Trophoblast cell (in vitro differentiated cells and primary cell): ENCODE measurements at regions not wholly inside any gene's neighbourhood (a gene's known extent, or its start where the extent isn't known, plus 50 kb on each side); places are given as distances from the start of the nearest gene placed in this dataset.

Experiments
- DNase-seq, 2 donors: peaks; one replicate each; pipeline ENCODE4 v3.0.0-alpha.2; 2016
- H2AFZ ChIP-seq: 2 replicates; pipeline ENCODE4 v1.6.1; 2013; ENCODE audit warnings: low read length, moderate library complexity, mild to moderate bottlenecking; ENCODE audit not compliant: insufficient read depth, poor library complexity
- H2AK5ac ChIP-seq: 2 replicates; pipeline ENCODE4 v1.6.1; 2013; ENCODE audit warnings: mild to moderate bottlenecking, low read length
- H2BK120ac ChIP-seq: 2 replicates; pipeline ENCODE4 v1.6.1; 2013; ENCODE audit warnings: low read length, mild to moderate bottlenecking, moderate library complexity; ENCODE audit not compliant: insufficient read depth, poor library complexity
- H2BK12ac ChIP-seq: 2 replicates; pipeline ENCODE4 v1.6.1; 2013; ENCODE audit warnings: mild to moderate bottlenecking, low read length, moderate library complexity
- H2BK5ac ChIP-seq: 2 replicates; pipeline ENCODE4 v1.6.1; 2013; ENCODE audit warnings: low read length, low read depth, moderate library complexity, mild to moderate bottlenecking; ENCODE audit not compliant: poor library complexity
- H3K14ac ChIP-seq: 2 replicates; pipeline ENCODE4 v1.6.1; 2013; ENCODE audit warnings: mild to moderate bottlenecking, low read length
- H3K18ac ChIP-seq: 2 replicates; pipeline ENCODE4 v1.6.1; 2013; ENCODE audit warnings: mild to moderate bottlenecking, low read length
- H3K23ac ChIP-seq: 2 replicates; pipeline ENCODE4 v1.6.1; 2013; ENCODE audit warnings: low read length
- H3K27ac ChIP-seq: 2 replicates; pipeline ENCODE4 v1.5.1; 2013; ENCODE audit warnings: low read depth, mild to moderate bottlenecking, inconsistent platforms, low read length, moderate library complexity
- H3K27me3 ChIP-seq: 2 replicates; pipeline ENCODE4 v1.6.1; 2013; ENCODE audit warnings: inconsistent platforms, mild to moderate bottlenecking, low read length, moderate library complexity; ENCODE audit not compliant: insufficient read depth
- H3K36me3 ChIP-seq, 2 experiments: 1 replicate in 1 of 2; 2 replicates in 1 of 2; pipeline ENCODE4 v1.6.1; 2013; ENCODE audit warnings: low read length in 2 of 2, mild to moderate bottlenecking in 2 of 2, moderate library complexity in 1 of 2; ENCODE audit not compliant: insufficient read depth in 2 of 2, control insufficient read depth in 1 of 2
- H3K4ac ChIP-seq: 2 replicates; pipeline ENCODE4 v1.6.1; 2013; ENCODE audit warnings: low read depth, mild to moderate bottlenecking, low read length, moderate library complexity
- H3K4me1 ChIP-seq, 2 experiments: 1 replicate in 1 of 2; 2 replicates in 1 of 2; pipeline ENCODE4 v1.6.1; 2013; ENCODE audit warnings: low read length in 2 of 2, mild to moderate bottlenecking in 2 of 2, moderate library complexity in 1 of 2; ENCODE audit not compliant: insufficient read depth in 2 of 2, control insufficient read depth in 1 of 2
- H3K4me2 ChIP-seq: 2 replicates; pipeline ENCODE4 v1.6.1; 2013; ENCODE audit warnings: inconsistent platforms, mild to moderate bottlenecking, low read length, moderate library complexity
- H3K4me3 ChIP-seq: 2 replicates; pipeline ENCODE4 v1.5.1; 2013; ENCODE audit warnings: mild to moderate bottlenecking, low read depth, low read length, inconsistent platforms
- H3K79me1 ChIP-seq: one replicate; pipeline ENCODE4 v1.6.1; 2013; ENCODE audit warnings: low read length
- H3K79me2 ChIP-seq: 2 replicates; pipeline ENCODE4 v1.6.1; 2013; ENCODE audit warnings: low read length, mild to moderate bottlenecking; ENCODE audit not compliant: control insufficient read depth, insufficient read depth, poor library complexity
- H3K9ac ChIP-seq: 2 replicates; pipeline ENCODE4 v1.6.1; 2013; ENCODE audit warnings: mild to moderate bottlenecking, low read length
- H3K9me3 ChIP-seq: 2 replicates; pipeline ENCODE4 v1.6.1; 2013; ENCODE audit warnings: low read depth, mild to moderate bottlenecking, control low read depth, inconsistent platforms, low read length; ENCODE audit not compliant: insufficient read depth
- H4K12ac ChIP-seq: 2 replicates; pipeline ENCODE4 v1.6.1; 2013; ENCODE audit warnings: low read depth, mild to moderate bottlenecking, low read length, moderate library complexity
- H4K8ac ChIP-seq: 2 replicates; pipeline ENCODE4 v1.6.1; 2013; ENCODE audit warnings: low read depth, mild to moderate bottlenecking, low read length, moderate library complexity
- H4K91ac ChIP-seq: one replicate; pipeline ENCODE4 v1.6.1; 2013; ENCODE audit warnings: low read depth, mild to moderate bottlenecking, low read length, moderate library complexity
- WGBS: extraction: QIAGEN DNeasy Blood & Tissue Kit; methylation state at CpG from one replicate; pipeline ENCODE4 v1.1.7; 2013; ENCODE audit warnings: missing lambda C conversion rate; ENCODE audit not compliant: insufficient read length, insufficient coverage; ENCODE audit errors: extremely low coverage; 5-methylcytosine and 5-hydroxymethylcytosine counted together

DNA sequence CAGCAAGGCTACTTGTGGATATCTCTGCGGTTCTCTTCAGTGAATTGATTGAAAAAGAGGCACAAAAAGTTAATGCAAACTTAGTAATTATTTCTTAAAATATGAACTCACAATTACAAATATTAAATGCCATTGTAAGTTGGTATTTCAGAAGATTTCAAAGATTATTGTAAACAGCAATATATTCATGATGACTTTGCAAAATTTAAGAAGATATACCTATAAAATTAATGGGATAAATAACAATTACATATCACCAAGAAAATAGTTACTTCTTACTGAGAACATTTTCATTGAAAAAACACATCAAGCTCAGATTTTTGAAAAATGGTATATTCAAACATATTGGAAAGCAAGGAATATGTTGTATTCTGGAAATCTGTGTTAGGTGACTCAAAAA lies 482.0 kb upstream of the LRRTM1 start:
- no peak overlapping the region for H3K27ac ChIP-seq
- no peak overlapping the region for H2BK12ac ChIP-seq
- H3K79me1 ChIP-seq: no peaks in the 10 kb centered on the region
- WGBS: no CpG with 5 or more reads among the region's 1 CpG
- H2AFZ ChIP-seq: no peak overlapping the region
- H3K4me1 ChIP-seq: no peaks in the 10 kb centered on the region
- no peak overlapping the region for H3K4me3 ChIP-seq
- no peak overlapping the region for H3K4ac ChIP-seq
- H3K4me2 ChIP-seq: no peak overlapping the region
- no peaks in the 10 kb centered on the region for H3K36me3 ChIP-seq
- H3K23ac ChIP-seq: no peak overlapping the region
- no peak overlapping the region for H3K18ac ChIP-seq
- no peak overlapping the region for H4K12ac ChIP-seq
- no peak overlapping the region for H2BK5ac ChIP-seq
- H4K91ac ChIP-seq: no peak overlapping the region
- H2AK5ac ChIP-seq: no peak overlapping the region
- H3K9me3 ChIP-seq: no peaks in the 10 kb centered on the region
- no peaks in the 10 kb centered on the region for H3K79me2 ChIP-seq
- no peak overlapping the region for H3K9ac ChIP-seq
- no peak overlapping the region for H2BK120ac ChIP-seq
- no peak overlapping the region for H3K14ac ChIP-seq
- no peak overlapping the region for H4K8ac ChIP-seq
- H3K27me3 ChIP-seq: no peaks in the 10 kb centered on the region
- DNase-seq: no peak

DNA sequence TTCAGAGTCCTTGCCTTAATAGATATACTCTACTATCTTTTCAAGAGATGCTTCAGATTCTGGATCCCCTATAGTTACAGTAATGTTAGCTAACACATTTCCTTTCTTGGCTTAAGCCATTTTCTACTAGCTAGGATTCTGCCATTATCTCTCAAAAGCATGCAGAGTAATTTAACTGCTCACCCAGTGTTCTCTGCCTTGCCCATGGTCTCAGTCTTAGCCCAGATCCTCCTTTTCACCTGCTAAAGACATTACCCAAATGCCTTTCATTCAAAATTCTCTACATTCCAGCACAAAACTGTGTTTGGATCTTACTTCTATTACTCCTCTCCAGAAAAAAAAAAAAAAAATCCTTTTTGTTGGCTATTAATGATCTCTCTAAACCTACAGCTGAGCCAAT lies 474.2 kb upstream of the LRRTM1 start:
- no peak for DNase-seq

DNA sequence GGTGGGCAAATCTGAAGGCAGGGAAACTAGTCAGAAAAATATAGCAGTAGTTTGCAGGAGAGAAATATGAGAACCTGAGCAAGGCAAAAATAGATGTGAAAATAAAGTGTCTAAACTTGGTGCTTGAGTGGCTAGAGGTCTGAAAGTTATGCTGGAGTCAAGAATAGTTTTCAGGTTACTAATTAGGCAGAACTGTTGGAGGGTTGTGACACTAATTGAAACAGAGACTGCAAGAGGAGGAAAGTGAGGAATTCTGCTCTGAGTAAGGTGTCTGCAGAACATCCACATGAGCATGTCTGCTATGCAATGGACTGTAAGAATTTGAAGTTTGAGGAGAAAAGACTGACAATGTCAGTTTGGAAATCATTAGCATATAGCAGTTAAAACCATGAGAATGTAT lies 444.0 kb upstream of the LRRTM1 start:
- H3K9me3 ChIP-seq: no peaks in the 10 kb centered on the region
- no peak overlapping the region for H3K27ac ChIP-seq
- no peaks in the 10 kb centered on the region for H3K79me1 ChIP-seq
- H4K91ac ChIP-seq: no peak overlapping the region
- H3K18ac ChIP-seq: no peak overlapping the region
- no peak overlapping the region for H3K14ac ChIP-seq
- no peak overlapping the region for H3K23ac ChIP-seq
- no peak overlapping the region for H2AFZ ChIP-seq
- H2BK5ac ChIP-seq: no peak overlapping the region
- no peak overlapping the region for H4K8ac ChIP-seq
- H3K9ac ChIP-seq: no peak overlapping the region
- no peak overlapping the region for H3K4me3 ChIP-seq
- no peaks in the 10 kb centered on the region for H3K27me3 ChIP-seq
- H2BK120ac ChIP-seq: no peak overlapping the region
- H2AK5ac ChIP-seq: no peak overlapping the region
- H3K36me3 ChIP-seq: no peaks in the 10 kb centered on the region
- H2BK12ac ChIP-seq: no peak overlapping the region
- no peak overlapping the region for H3K4ac ChIP-seq
- H3K4me1 ChIP-seq: no peaks in the 10 kb centered on the region
- DNase-seq: no peak
- H3K4me2 ChIP-seq: no peak overlapping the region
- no peak overlapping the region for H4K12ac ChIP-seq
- H3K79me2 ChIP-seq: no peaks in the 10 kb centered on the region

More for the DNA sequence above, 474.2 kb upstream of the LRRTM1 start:
- no peak overlapping the region for H2BK120ac ChIP-seq
- no peak overlapping the region for H2AFZ ChIP-seq
- H3K9ac ChIP-seq: no peak overlapping the region
- no peak overlapping the region for H3K4me2 ChIP-seq
- no peak overlapping the region for H3K4ac ChIP-seq
- no peak overlapping the region for H3K14ac ChIP-seq
- no peak overlapping the region for H3K18ac ChIP-seq
- no peak overlapping the region for H4K91ac ChIP-seq
- no peaks in the 10 kb centered on the region for H3K36me3 ChIP-seq
- no peaks in the 10 kb centered on the region for H3K79me2 ChIP-seq
- H3K27me3 ChIP-seq: no peaks in the 10 kb centered on the region
- H3K23ac ChIP-seq: no peak overlapping the region
- H3K27ac ChIP-seq: no peak overlapping the region
- H3K79me1 ChIP-seq: no peaks in the 10 kb centered on the region
- no peak overlapping the region for H2BK5ac ChIP-seq
- H3K4me1 ChIP-seq: no peaks in the 10 kb centered on the region
- H2BK12ac ChIP-seq: no peak overlapping the region
- H4K12ac ChIP-seq: no peak overlapping the region
- H2AK5ac ChIP-seq: no peak overlapping the region
- no peak overlapping the region for H3K4me3 ChIP-seq
- H4K8ac ChIP-seq: no peak overlapping the region
- H3K9me3 ChIP-seq: no peaks in the 10 kb centered on the region

DNA sequence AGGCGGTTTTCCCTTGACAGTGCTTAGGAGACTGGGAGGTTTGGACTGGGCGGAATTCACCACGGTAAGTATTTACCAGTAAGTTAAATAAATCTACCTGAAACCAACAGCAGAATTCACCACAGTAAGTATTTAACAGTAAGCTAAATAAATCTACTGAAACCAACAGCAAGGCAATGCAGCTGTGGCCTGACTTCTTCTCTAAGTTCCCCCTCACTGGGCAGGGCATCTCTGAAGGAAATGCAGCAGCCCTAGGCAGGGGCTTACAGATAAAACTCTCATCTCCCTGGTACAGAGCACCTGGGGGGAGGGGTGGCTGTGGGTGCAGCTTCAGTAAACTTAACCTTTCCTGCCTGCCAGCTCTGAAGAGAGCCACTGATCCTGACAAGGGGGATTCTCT lies 432.5 kb upstream of the LRRTM1 start:
- Histone ChIP-seq H3K18ac (no peak overlapping the region), H3K27ac (no peak overlapping the region), H4K12ac (no peak overlapping the region), H3K79me1 (no peaks in the 10 kb centered on the region), H3K27me3 (no peaks in the 10 kb centered on the region), H3K79me2 (no peaks in the 10 kb centered on the region), H3K23ac (no peak overlapping the region), H3K4ac (no peak overlapping the region), H2AFZ (no peak overlapping the region), H2BK120ac (no peak overlapping the region), H2BK12ac (no peak overlapping the region), H3K4me1 (no peaks in the 10 kb centered on the region), H2AK5ac (no peak overlapping the region), H4K91ac (no peak overlapping the region), H2BK5ac (no peak overlapping the region), H3K9ac (no peak overlapping the region), H3K4me2 (no peak overlapping the region), H4K8ac (no peak overlapping the region), H3K36me3 (no peaks in the 10 kb centered on the region), H3K4me3 (no peak overlapping the region), H3K14ac (no peak overlapping the region), H3K9me3 (peaks cover 3% of the 10 kb centered on the region)
- WGBS: no CpG with 5 or more reads among the region's 3 CpGs
- no peak for DNase-seq

DNA sequence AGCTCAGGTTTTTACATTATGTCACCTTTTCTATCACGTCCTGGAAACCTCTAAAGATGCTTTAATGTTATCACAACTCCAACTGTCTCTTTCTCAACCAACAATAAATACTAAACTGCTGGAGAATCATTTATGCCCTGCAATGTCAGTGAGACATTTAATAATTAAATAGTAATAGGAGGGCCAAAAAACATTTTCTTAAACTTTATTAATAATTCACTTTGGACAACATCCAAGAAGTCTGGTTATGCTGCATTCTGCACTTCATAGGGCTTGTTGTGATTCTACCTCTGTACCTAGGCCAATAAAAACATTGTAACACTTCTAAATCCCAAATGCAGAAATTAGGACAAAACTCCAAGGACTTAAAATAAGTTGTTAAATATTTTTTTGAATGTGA lies 420.4 kb upstream of the LRRTM1 start:
- Histone ChIP-seq H3K9ac (no peak overlapping the region), H3K18ac (no peak overlapping the region), H2AK5ac (no peak overlapping the region), H3K27me3 (no peaks in the 10 kb centered on the region), H4K12ac (no peak overlapping the region), H3K36me3 (no peaks in the 10 kb centered on the region), H3K27ac (no peak overlapping the region), H3K9me3 (peaks cover 2% of the 10 kb centered on the region), H3K4me2 (no peak overlapping the region), H4K91ac (no peak overlapping the region), H2BK5ac (no peak overlapping the region), H3K79me2 (no peaks in the 10 kb centered on the region), H3K23ac (no peak overlapping the region), H2AFZ (no peak overlapping the region), H4K8ac (no peak overlapping the region), H3K4ac (no peak overlapping the region), H3K79me1 (no peaks in the 10 kb centered on the region), H3K4me3 (no peak overlapping the region), H2BK12ac (no peak overlapping the region), H3K14ac (no peak overlapping the region), H3K4me1 (no peaks in the 10 kb centered on the region), H2BK120ac (no peak overlapping the region)
- no CpG with 5 or more reads among the region's 1 CpG for WGBS
- DNase-seq: no peak
